ENCODE measurements at regions not wholly inside any gene's neighbourhood (a gene's known extent, or its start where the extent isn't known, plus 50 kb on each side); places are given as distances from the start of the nearest gene placed in this dataset.

GRCh38 chr2:78457269-78457668 lies 568.2 kb upstream of the REG3G start:
- DNase-seq (ENCODE audit: low spot score) = no peak

GRCh38 chr2:78465707-78466106 lies 559.8 kb upstream of the REG3G start:
- DNase-seq (ENCODE audit: low spot score) = no peak

DNA sequence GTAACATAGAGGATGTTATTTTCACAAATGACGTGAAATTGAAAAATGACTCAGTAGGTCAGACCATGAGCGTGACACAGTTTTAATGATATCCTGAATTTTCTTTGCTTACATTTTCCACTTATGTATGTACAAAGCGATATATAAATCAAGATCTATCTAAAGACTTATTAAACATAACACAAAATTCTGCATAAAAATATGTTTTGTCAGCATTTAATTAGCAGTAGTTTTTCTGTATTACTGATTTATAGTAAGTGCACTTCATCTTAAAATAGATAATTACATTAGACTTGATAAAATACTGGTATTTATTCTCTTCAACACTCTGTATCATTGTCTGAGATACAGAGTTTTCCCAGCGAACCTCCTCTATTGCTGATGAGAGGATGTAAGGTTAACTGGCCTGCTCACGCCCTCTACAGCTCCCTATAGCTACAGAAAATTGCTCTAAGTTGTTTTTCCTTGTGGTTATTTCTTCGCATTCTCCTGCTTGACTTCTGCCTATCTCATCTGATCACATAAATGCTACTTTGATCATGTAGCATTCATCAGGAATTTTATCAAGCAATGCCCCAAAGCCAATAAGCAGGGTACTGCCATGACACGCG lies 548.8 kb upstream of the REG3G start:
- no peak for DNase-seq (ENCODE audit: low spot score)

DNA sequence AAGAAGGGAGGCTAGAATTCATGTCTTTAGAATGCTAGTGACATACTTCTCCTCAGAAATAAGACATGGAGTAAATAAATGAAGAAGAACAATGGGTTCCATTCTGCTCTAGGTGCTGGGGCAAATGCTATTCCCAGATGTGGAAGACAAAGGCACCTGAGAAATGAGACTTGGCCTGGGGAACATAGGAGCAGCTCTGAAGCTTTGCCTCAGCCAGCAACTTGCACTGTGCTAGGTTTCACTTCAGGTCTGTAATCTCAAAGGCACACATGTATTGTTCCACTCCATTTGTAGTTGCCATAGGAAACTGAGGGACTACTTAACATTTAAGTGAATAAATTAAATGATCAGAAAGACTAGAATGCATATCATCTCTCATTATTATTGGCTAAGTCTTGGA lies 538.9 kb upstream of the REG3G start:
- no peak for DNase-seq (ENCODE audit: low spot score)

- DNase-seq (ENCODE audit: low spot score) = no peak
These were observed 527.4 kb upstream of the REG3G start for GRCh38 chr2:78498125-78498524.

DNA sequence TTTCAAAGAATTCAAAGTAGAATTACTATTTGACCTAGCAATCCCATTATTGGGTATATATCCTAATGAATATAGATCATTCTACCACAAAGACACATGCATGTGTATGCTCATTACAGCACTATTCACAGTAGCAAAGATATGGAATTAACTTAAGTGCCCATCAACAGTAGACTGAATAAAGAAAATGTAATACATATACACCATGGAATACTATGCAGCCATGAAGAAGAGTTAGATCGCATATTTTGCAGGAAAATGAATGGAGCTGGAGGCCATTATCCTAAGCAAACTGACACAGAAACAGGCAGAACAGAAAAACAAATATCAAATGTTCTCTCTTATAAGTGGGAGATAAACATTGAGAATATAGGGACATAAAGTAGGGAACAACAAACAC lies 519.2 kb upstream of the REG3G start:
- DNase-seq (ENCODE audit: low spot score) = no peak

GRCh38 chr2:78521938-78522337 lies 503.6 kb upstream of the REG3G start:
- no peak for DNase-seq (ENCODE audit: low spot score)

DNA sequence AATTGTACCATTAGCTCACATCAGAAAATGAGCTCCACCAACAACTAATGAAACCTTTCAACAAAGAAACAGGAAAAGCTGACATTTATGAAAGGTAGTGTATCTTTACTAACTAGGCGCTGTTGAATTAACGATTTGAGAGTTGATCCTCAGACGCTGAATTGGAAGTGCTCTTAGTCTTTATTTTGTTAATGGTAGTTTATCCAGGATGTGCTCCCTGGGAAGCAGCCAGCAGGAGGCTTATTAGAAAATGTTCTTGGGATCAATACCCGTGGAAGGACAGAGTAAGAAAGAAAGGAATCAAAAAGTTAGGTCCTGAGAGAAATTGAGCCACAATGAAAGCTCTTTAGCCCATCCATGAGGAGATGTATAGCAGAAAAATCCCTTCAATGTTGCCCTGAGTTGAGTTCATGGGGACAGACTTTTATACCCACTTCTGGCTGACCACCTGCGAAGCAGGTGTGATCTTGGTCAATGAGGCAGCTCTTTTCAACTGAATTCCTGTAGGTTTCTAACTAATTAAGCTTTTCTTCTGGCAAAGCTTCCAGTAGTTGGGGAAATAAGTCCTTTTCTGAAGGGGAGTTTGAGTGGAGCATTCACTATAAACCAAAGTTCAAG lies 492.6 kb upstream of the REG3G start:
- DNase-seq (ENCODE audit: low spot score) = no peak

DNA sequence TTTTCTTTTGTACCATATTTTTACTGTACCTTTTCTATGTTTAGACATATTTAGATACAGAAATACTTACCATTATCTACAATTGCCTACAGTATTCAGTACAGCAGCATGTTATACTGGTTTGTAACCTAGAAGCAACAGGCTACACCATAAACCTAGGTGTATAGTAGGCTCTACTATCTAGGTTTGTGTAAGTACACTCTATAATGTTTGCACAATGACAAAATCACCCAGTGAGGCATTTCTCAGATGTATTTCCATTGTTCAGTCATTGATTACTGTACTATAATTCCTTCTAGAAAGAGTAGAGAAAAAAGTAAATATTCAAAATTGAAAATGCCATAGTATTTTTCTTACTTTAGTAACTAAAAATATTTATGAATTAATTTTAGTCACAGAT lies 490.1 kb upstream of the REG3G start:
- DNase-seq (ENCODE audit: low spot score) = no peak

DNA sequence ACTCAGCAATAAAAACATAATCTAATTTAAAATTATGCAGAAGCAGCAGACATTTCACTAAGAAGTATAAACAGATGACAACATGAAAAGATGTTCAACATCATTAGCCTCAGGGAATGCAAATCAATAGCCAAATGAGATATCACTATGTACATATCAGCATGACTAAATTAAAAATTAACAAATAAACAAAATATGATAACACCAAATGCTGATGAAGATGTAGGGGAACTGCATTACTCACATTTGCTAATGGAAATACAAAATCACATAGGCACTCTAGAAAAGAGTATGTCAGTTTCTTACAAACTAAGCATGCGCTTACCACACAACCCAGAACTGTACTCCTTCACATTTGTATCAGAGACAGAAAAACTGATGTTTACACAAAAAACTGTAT lies 487.2 kb upstream of the REG3G start:
- DNase-seq (ENCODE audit: low spot score) = no peak

DNA sequence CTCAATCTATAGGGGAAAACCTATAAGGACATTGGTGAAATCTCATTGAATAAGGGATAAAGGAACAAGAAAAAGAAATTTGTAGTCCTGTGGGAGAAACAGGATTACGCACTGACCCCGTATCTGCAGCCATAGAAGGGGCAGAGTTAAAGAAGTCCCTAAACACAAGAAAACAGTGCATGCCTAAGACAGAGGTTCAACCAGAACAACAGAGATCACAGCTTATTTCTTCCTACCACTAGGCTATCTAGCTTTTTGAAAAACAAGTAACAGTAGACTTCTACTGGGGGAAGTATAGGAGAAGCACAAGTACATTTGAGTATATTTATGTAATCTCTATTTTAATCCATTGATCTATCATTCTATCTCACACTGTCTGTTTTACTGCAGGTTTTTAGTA lies 485.2 kb upstream of the REG3G start:
- no peak for DNase-seq (ENCODE audit: low spot score)

- DNase-seq (ENCODE audit: low spot score) = no peak
These were observed 484.4 kb upstream of the REG3G start for GRCh38 chr2:78541088-78541450.

DNA sequence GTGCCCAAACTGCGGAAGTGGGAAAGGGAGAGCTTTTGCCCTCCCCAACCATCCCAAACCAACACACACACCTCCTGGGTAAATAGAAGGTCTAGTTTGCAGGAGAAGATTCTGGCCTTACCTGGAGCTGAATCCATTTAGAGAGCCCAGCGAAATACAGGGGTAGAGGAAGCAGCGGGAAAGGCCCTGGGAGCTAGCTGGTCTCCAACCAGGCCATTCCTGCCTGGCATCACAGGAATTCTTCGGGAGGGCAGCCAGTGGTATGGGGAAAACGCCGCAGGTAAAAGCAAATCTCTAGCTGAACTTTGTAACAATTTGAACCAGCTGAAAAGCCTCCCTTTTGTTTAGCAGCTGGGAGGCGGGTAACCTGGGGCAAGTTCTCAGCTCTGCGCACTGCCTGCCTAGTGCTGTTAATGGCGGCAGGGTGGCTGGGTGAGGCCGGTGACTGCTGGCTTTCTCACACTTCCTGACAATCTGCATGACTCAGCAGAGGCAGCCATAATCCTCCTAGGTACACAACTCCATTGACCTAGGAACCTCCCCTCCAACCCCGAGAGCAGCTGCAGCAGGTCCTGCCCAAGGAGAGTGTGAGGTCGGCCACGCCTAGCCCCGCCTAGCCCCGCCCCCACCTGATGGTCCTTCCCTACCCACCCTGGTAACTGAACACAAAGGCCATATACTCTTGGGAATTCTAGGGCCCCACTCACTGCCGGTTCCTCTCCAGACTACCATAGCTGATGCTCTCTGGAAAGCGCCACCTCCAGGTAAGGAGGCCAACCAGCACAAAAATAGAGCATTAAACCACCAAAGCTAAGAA lies 483.8 kb upstream of the REG3G start:
- no peak for DNase-seq (ENCODE audit: low spot score)

DNA sequence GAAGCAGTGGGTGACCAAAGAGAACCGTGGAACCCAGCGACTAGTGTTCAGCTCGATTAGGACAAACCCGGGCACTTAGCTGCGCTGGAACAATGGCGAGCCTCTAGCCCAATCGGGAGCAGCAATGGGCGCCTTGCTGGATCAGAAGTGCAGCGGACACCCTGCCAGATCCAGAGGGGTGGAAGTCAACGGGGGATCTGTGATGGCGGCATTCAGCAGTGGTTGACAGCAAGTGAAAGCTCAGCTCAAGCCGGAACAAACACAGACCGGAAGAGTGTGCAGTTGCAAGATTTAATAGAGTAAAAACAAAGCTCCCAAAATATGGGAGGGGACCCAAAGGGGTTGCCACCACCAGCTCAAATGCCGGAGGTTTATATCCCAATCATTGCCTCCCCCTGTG lies 478.7 kb upstream of the REG3G start:
- no peak for DNase-seq (ENCODE audit: low spot score)

- no peak for DNase-seq (ENCODE audit: low spot score)
These were observed 475.7 kb upstream of the REG3G start for GRCh38 chr2:78549766-78550165.

GRCh38 chr2:78553866-78554647 lies 471.4 kb upstream of the REG3G start:
- no peak for DNase-seq (ENCODE audit: low spot score)

GRCh38 chr2:78561876-78562275 lies 463.6 kb upstream of the REG3G start:
- DNase-seq (ENCODE audit: low spot score) = no peak

DNA sequence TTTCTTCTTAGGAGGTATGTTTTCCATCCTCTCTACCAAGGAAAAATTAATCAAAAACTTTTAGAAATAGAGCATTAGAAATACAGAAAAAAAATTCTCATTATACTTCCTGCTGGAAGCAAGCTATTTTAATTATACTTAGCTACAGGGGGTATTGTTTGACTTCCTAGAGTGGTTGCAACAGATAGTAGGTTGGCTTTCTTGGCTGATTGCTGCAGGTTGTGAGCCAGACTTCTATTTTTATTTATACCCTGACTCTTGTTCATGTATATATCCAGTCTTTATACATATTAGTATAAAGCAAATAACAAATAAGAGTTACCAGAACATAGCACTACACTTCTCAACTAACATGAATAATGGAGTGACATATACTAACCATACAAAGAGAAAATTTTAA lies 460.8 kb upstream of the REG3G start:
- no peak for DNase-seq (ENCODE audit: low spot score)

GRCh38 chr2:78568782-78569373 lies 456.6 kb upstream of the REG3G start:
- DNase-seq (ENCODE audit: low spot score) = no peak

DNA sequence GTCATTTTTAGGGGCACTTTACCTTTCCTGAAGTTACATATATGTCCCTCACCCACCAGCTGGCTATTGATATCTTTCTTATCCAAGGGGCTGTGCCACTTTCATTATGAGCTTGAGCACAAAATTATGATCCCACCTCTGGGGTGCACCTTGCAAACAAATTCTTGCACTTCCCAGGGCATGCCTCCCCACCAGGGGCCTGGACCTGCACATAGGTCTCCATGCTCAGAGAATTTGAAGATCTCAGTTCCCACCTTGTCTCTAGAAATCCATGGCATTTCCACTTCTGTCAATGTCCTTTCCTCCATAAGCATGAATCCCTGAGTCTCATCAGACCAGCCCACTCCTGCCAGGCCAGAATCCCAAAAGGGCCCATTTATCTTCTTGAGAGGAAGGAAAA lies 449.1 kb upstream of the REG3G start:
- no peak for DNase-seq (ENCODE audit: low spot score)

- no peak for DNase-seq (ENCODE audit: low spot score)
These were observed 439.6 kb upstream of the REG3G start for GRCh38 chr2:78585871-78586270.

DNA sequence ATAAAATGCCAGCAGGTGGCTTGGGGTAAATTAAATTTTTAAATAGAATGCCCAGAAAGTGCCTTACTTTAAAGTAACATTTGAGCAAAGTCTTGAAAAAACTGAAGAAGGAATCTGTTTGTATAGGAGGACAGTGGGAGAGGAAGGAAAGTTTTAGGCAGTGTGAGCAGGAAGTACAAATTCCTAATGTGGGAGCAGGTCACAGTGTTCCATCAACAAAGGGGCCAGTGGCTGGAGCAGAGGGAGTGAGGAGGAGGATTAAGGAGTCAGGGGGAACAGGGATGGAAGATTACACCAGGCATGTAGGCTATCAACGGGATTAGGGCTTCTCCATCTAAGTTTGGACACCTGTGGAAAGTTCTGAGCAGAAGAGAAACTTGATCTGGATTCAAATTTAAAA lies 439.2 kb upstream of the REG3G start:
- DNase-seq (ENCODE audit: low spot score) = no peak

All from hematopoietic multipotent progenitor cell treated with erythropoietin and hydrocortisone succinate and interleukin-3 and kit ligand, for 17 days (in vitro differentiated cells).